ENCODE measurements at regions not wholly inside any gene's neighbourhood (a gene's known extent, or its start where the extent isn't known, plus 50 kb on each side); places are given as distances from the start of the nearest gene placed in this dataset.
"Not testable (repeated sequence)": the region's sequence is repeated elsewhere in the genome, so short reads cannot be mapped to it uniquely, and the experiment has no call there.

DNA sequence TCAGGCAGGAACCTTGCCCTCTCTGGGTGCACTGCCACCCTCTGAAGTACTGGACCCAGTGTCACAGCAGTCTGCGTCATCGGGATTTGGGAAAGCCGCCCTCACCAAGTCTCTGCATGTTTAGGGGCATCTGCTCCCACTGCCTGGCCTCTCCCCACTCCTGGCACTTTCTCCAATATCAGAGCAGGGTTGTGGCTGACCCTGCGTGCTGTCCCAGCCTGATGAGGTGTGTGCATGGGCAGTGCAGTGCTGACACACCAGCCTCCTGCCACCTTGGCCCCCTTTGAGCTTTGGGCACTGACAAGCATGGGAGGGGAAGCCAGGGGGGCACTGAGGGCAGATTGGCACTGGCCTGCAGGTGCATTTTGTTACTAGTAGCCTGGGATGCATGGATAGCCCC is 652.5 kb downstream of the GABRG1 start:
- no peak for DNase-seq

DNA sequence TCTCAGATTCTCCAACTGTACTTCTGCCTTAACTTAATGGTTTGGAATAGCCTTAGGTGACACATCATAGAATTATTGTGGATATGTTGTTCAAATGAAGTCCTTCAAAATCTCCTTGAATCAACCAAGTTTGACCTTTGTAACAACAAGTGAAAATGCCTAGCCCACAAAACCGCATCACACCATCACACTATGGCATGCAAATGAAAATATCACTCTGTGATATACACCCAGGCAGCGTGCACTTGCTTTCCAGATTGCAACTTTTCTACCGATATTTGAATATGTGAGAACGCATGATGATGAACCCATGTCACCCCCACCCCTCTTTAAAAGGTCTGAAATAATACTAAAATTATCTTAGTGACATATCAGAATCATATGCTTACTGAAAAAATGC is 656.7 kb downstream of the GABRG1 start:
- DNase-seq: no peak

DNA sequence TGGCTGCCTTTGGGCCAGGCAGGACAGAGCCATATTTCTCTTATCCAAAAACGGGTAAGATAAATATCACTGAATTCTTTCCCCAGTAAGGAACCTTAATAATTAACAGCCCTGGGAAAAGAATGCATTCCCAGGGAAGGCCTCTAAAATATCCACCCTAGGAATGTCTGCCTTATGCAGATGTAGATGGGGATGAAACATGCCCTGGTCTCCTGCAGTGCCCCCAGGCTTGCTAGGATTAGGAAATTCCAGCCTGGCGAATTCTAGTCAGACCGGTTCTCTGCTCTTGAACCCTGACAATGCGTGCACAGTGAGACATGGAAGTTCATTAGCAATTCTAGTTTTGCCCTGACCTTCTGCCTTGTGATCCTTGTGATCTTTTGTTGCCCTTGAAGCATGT is 663.7 kb downstream of the GABRG1 start:
- not testable (repeated sequence) for DNase-seq

DNA sequence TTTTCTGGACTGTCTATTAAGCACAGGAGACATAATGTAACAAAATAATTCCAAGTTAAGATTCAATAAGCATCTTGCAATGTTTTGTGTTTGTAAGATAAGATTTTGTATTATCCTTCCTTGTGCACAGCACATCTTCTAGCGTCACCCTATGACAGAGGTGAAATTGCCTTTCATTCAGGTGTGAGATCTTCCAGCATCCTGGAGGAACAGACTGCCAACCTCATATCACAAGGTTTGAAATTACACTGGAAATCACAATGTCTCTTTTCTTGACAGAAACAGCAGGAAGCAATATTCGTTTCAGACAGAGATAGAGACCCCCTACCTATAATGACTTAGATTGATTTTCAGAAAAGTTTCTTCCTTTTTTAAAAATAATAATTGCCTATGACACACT is 668.6 kb downstream of the GABRG1 start:
- DNase-seq: no peak

DNA sequence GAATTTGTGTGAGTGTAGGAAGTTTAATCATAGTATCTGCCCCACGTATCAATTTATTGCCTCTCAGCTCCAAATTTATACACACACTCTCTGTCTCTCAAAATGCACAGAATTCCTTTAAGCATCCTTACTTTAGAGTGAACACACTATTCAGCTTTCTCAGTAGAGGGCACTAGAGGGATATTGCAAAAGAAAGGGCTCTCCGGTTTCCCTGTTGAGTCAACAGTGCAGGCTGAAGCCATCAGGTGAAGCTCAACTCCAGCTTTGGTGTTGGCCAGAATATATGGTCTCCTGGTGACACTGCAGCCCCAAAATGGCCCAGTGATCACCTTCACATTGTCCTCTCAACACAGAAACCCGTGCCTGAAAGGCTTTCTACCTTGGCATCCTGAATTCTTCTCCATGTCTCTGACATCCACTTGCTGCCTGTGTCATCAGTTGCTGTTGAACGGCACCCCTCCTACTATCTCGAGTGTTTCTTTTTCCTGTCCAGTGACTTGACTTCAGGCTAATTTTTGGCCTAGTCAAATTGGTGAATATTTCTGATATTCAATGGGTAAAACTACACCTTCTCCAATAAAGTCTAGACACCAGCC is 670.5 kb downstream of the GABRG1 start:
- peak; percentile 5 for DNase-seq

DNA sequence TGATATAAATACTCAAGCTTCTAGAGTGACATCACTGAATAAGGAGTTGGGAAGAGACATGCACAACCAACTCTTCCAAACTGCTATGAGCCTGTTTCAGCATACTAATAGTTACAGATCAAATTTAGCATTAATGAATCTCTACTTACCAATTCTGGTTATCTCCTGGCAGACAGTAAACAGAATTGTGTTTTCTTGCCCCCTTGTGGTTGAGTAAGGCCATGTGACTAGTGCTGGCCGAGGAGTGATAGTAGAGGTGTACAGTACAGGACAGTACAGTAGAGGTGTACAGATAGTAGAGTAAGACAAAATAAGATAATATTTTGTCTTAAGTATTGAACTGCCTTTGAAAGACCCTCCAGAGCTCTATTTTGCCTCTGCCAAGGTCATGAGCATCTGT is 681.4 kb downstream of the GABRG1 start:
- no peak for DNase-seq

DNA sequence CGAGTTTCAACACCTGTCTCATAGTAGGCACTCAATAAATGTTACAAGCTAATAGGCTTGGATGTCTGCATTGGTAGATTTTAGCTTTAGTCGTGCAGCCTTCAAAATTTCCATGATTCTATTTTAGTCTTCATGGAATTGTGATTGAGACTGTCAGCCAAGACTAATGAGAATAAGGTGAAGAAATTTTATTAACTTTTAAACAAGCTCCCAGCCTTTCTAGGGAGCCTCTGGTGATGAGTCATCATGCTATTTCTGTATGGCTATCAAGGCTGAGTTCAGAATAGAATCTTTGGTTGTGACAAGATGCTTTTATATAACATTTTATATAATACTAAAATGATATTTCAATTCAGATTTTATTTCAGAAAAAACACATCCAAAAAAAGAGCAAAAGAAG is 685.8 kb downstream of the GABRG1 start:
- no peak for DNase-seq

DNA sequence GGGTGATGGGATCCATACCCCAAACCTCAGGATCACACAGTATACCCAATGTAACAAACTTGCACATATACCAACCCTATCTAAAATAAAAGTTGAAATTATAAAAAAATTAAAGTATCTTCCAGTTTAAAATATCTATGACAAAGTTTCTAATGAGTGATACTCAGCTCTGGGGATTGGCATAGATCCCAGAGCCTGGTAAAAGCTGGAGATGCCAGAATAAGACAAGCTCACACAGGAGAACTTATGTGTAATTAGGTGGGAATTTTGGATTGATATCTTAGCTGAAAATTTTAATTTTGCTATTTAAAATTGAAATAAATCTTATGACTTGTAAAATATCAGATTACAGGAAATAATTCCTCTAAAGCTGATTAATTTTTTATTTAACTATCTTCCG is 686.5 kb downstream of the GABRG1 start:
- DNase-seq: no peak

DNA sequence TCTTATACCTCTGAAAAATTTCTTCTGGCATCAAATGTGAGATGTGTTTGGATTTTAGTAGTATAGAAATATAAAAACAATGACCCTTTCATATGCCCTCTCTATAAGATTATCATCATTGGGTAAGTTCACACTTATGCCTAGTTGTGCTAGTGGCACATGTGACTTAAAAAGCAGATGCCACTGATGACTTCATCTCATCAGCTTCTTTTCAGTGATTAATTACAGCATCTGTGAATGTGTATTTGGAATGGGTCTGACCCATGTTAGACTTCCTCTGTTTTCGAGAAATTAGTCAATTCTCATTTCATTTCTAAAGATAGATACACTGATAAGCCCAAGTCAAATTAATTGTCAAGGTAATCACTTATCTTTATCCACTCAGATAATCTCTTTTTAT is 698.7 kb downstream of the GABRG1 start:
- DNase-seq: no peak

DNA sequence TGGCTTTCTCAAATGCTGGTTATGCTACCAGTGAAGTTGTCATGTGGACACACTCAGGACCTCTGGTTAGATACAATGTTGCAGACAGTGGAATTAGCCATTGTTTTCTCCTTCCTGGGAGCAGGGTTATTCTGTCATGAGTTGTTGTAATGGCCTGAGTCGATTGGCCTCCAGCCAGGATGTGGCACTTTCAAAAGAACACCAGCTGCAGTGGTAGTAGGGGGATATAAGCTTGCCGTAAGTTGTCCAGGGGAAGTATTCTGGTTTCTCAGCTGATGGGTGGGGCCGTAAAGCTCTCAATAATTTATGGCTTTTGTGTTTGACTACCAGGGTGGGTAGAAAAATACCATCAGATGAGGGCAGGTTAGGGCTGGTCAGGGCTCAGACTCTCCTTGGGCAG is 697.5 kb upstream of the GNPDA2 start:
- no peak for DNase-seq

DNA sequence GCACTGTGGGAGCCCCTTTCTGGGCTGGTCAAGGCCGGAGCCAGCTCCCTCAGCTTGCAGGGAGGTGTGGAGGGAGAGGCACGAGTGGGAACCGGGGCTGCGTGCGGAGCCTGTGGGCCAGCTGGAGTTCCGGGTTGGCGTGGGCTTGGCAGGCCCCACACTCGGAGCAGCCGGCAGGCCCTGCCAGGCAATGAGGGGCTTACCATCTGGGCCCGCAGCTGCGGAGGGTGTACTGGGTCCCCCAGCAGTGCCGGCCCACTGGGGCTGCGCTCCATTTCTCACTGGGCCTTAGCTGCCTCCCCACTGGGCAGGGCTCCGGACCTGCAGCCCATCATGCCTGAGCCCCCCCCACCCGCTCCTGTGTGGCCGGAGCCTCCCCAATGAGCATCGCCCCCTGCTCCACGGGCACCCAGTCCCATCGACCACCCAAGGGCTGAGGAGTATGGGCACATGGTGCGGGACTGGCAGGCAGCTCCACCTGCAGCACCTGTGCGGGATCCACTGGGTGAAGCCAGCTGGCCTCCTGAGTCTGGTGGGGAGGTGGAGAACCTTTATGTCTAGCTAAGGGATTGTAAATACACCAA is 693.8 kb upstream of the GNPDA2 start:
- DNase-seq: not testable (repeated sequence)

DNA sequence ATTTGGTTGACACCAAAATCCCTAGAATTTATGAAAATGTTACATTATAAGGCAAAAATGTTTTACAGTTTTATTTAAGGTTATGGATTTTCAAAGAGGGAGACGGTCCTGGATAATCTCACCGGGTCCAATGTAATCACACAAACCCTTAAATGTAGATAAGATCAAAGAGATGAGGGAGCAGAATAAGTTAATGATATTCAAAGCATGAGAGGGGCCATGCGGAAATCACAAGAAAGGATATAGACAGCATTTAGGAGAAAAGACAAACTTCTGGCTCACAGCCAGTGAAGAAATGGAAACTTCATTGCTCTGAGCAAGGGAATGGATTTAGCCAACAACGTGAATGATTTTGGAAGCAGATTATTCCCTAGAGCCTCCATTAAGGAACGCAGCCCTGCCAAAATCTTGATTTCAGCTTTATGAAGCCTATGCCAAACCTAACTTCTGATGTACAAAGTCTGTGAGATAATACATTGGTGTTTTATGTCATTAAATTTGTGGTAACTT is 684.4 kb upstream of the GNPDA2 start:
- DNase-seq: no peak

DNA sequence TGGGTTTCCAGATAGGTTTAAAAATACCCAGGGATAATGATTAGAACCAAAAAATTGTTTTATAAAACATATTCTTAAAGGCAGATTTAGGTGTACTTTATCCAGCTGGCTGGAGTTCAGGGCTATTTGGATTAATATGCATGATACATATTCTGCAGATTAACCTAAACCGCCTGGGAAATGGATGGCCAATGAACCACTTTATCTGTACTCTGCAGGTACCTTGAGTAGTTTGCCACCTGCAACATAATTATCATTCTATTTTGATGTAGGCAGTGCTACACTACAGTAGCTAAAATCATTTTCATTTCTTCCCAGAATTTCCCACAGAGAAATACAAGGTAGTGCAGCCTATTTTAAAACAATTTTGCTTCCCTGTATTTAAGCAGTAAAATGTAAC is 683.2 kb upstream of the GNPDA2 start:
- DNase-seq: no peak

DNA sequence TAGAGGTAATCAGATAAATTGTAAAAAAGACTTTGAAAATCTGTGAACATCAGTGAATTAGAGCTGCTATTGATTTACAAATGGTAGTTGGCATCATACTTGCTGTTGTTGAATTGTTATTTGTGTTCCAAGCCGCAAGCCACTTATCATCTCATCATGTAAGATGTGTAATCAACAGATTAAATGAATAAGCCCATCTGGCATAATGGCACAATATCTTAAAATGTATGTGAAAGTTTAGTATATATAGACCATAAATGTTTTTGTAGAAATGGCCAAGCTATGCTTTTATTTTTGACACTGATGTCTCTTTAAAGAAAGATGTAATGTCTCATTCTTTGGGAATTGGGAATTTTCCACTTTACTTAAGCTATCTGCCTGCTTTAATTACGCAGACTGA is 682.6 kb upstream of the GNPDA2 start:
- no peak for DNase-seq

DNA sequence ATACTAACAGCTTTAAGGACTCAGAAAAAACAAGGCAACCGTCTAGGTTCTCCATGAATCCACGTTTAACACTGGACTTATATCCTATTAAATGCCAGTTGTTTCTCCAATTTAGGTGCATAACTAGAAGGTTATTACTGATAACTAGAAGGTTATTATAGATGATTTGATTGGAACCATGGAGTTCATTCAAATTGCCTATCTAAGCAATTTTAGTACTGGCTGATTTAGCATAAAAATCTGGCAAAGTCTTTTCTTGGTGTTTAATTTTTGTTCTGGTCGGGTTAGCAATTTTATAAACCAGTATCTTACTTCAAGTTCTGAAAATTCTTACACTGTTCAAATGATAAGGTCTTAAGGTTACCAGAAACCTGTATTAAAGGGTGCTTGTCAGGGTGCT is 672.8 kb upstream of the GNPDA2 start:
- DNase-seq: no peak

DNA sequence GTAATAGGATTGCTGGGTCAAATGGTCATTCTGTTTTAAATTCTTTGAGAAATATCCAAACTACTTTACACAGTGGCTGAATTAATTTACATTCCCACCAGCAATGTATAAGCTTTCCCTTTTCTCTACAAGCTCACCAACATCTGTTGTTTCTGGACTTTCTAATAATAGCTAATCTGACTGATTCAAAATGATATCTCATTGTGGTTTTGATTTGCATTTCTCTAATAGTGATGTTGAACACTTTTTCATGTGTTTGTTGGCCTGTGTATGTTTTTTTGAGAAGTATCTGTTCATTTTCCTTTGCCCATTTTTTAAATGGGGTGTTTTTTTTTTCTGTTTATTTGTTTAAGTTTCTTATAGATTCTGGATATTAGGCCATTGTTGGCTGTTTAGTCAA is 659.0 kb upstream of the GNPDA2 start:
- no peak for DNase-seq

DNA sequence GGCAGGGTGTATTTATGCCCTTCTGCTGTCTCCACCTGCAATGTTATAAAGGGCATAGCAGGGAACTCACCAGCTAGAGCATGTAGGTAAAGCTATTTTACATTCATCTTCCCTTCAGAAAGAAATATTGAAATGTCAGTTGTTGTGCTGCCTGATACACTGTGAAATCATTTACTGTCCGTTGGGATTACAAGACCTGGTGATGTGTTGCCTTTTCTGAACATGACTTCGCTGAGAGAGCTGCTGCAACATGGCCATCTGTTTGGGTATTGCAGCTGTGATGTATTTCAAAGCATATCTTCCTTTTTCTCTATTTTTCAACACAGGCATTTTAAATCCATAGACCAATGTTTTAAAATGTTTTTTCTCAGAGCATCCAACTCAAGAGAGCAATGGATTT is 644.1 kb upstream of the GNPDA2 start:
- no peak for DNase-seq

DNA sequence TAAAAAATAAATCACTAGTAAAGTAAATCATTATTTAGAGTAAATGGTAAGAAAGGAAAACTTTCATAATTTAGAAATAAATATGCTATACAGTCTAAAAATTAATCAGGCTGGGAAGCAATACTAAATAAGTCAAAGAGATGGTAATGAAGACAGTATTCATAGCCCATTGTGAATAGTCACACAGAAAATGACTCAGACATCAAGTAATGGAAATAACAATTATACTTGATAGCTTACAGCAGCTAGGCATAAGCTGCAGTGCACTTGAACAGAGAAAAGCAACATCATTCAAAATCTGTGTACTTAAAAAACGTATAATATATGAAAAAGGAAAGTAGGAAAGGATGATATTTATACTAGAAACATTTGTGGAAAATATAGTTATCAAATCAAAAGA is 642.5 kb upstream of the GNPDA2 start:
- DNase-seq: no peak

DNA sequence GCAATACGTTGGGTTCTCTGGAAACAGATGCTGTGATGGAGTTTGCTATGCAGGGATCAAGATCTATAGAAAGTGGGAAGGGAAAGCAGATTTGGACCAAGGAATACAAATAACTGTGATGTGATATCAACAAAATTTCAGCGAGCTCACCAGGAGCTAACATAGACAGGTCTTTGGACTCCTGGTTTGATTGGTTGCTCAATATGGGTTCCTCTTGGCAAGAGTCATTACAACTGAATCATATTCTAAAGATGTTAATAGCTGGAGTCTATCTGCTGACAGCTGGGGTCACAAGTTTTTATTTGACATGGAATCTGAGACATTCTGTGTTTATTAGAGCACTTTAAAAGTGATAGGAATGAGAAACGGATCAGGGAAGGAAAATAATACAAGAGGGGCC is 637.6 kb upstream of the GNPDA2 start:
- no peak for DNase-seq

DNA sequence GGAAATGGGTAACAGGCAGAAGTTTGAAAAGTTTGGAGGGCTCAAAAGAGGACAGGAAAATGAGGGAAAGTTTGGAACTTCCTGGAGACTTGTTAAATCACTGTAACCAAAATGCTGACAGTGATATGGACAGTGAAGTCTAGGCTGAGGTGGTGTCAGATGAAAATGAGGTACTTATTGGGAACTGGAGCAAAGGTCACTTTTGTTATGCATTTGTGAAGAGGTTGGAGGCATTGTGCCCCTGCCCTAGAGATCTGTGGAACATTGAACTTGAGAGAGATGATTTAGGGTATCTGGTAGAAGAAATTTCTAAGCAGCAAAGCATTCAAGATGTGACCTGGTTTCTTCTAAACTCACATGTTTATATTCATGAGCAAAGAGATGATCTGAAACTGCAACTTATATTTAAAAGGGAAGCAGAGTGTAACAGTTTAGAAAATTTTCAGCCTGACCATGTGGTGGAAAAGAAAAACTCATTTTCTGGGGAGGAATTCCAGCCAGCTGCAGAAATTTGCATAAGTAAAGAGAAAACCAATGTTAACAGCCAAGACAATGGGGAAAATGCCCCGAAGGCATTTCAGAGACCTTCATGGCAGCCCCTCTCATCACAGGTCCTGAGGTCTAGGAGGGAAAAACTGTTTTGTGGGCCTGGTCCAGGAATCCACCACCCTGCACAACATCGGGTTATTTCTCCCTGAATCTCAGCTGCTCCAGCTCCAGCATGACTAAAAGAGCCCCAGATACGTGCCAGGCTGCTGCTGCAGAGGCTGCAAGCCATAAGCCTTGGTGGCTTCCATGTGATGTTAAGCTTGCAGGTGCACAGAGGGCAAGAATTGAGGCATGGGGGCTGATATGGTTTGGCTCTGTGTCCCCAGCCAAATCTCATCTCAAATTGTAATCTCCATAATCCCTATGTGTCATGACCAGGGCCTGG is 632.5 kb upstream of the GNPDA2 start:
- DNase-seq: no peak

DNA sequence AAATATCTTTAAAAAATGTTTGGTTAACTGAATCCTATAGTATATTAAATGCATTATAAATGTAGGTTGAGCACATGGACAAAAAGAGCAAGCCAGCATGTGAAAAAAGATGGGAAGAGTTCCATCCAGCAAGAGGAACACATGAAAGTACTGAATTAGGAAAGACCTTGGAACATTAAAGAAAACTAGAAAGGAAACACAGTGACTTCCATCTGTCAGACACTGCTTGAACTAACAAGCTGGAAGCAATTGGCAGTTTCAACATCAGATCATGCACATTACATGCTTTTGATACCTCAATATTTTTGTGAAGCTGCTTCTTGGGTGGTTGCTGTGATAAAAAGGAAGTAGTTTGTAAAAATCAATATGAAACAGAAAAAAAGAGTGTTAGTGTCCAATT is 626.8 kb upstream of the GNPDA2 start:
- no peak for DNase-seq

DNA sequence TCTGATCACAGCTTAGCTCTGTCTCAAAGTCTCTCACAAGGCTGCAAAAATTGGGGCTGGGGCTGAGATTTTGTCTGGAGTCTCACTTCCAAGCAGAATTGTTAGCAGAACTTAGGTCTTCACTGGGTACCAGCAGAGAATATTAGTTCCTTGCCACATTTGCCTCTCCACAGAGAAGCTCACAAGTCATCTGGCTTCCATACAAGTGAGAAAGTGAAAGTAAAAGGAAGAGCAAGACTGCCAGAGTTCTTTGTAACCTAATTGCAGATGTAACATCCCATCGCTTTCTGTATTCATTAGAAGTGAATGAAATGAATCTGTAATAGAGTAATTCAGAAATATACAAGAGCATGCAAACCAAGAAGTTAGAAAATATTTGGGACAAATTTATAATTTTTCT is 624.1 kb upstream of the GNPDA2 start:
- no peak for DNase-seq

DNA sequence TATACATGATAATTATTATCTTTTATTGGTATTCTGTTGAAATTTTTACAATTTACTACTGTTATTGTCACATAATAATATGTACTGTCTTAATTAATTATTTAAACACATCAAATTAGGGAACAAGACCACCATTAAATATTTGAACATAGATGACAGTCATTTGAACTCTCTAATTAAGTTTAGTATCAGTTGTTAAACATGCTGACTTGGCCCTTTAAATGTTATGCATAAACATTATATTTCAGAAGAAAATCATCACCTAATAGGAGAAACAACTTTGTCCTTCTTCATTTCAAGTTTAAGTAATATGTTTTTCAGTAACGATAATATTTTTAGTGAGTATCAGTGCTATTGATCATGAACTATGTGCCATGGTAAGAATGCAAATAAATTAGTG is 623.5 kb upstream of the GNPDA2 start:
- DNase-seq: no peak

DNA sequence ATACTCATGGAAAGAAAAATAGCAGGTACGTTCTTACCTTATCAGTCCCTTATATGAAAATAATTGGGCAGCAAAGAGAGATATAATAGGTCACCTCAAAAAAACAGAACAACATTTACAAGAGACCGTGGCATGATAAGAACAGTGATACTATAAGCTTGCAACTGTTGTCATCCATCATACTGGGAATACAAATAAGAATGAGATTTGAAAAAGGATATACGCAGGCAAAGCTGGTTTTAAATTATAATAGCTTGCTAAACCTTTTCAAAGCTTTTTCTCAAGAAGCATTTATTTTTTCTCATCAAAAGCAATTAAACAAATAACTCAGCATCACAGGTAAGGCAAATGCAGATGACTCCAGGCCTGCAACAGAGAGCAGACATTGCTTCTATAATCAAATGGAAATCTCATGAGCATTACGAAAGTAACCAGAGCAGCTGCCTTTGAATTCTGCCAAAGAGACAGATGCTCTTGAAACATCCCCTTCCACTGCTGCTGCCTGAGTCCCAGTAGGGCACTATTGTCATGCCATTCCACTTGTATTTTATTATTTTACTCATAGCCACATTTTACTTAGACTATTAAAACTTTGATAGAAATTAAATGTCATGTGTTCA is 620.6 kb upstream of the GNPDA2 start:
- no peak for DNase-seq
